Progenitor cell of endocrine pancreas (in vitro differentiated cells): ENCODE measurements at regions not wholly inside any gene's neighbourhood (a gene's known extent, or its start where the extent isn't known, plus 50 kb on each side); places are given as distances from the start of the nearest gene placed in this dataset.

ENCODE experiments used
- DNase-seq: peaks from one replicate; pipeline ENCODE4 v3.0.0; 2021; ENCODE audit warnings: low spot score; ENCODE audit not compliant: unreplicated experiment
- H3K27ac Mint-ChIP-seq: 2 replicates; pipeline ENCODE4 v1.8.0; 2021; ENCODE audit warnings: mild to moderate bottlenecking, moderate library complexity, mixed read lengths
- H3K27me3 Mint-ChIP-seq: 2 replicates; pipeline ENCODE4 v1.8.0; 2021; ENCODE audit warnings: mixed read lengths
- H3K36me3 Mint-ChIP-seq: 2 replicates; pipeline ENCODE4 v1.8.0; 2022; ENCODE audit warnings: mixed read lengths; ENCODE audit not compliant: insufficient read depth
- H3K4me1 Mint-ChIP-seq: 2 replicates; pipeline ENCODE4 v1.8.0; 2021; ENCODE audit warnings: low read depth, mixed read lengths
- H3K4me3 Mint-ChIP-seq: 2 replicates; pipeline ENCODE4 v1.8.0; 2021; ENCODE audit warnings: low read depth, mild to moderate bottlenecking, moderate library complexity, mixed read lengths
- H3K9me3 Mint-ChIP-seq: 2 replicates; pipeline ENCODE4 v1.8.0; 2021; ENCODE audit warnings: low read depth, mixed read lengths
- TF ChIP-seq, protein P1 (sequence below): fragments of 200-600 bp; sonication (generic); IDR thresholded peaks from one replicate; pipeline ENCODE4 v1.5.0; 2021; ENCODE audit warnings: antibody characterized with exemption, mild to moderate bottlenecking; ENCODE audit not compliant: unreplicated experiment

DNA sequence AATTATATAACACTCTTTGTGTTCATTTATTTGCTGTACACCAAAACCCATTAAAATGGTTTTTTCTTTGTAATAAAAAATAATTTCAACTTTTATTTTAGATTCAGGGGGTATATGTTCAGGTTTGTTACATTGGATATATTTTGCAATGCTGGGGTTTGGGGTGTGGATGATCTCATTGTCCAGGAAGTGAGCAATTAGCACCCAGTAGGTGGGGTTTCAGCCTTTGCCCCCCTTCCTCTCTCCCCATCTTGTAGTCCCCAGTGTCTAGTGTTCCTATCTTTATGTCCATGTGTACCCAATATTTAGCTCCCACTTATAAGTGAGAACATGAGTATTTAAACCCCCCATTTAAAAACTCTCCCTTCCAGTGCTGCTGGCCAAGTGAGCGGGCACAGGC is 184.6 kb downstream of the RHOU start:
- no peak for DNase-seq
- TF ChIP-seq, protein P1, sequence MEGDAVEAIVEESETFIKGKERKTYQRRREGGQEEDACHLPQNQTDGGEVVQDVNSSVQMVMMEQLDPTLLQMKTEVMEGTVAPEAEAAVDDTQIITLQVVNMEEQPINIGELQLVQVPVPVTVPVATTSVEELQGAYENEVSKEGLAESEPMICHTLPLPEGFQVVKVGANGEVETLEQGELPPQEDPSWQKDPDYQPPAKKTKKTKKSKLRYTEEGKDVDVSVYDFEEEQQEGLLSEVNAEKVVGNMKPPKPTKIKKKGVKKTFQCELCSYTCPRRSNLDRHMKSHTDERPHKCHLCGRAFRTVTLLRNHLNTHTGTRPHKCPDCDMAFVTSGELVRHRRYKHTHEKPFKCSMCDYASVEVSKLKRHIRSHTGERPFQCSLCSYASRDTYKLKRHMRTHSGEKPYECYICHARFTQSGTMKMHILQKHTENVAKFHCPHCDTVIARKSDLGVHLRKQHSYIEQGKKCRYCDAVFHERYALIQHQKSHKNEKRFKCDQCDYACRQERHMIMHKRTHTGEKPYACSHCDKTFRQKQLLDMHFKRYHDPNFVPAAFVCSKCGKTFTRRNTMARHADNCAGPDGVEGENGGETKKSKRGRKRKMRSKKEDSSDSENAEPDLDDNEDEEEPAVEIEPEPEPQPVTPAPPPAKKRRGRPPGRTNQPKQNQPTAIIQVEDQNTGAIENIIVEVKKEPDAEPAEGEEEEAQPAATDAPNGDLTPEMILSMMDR = no peak
- Mint-ChIP-seq H3K4me3 (no peak overlapping the region), H3K27me3 (peaks cover 11% of the 10 kb centered on the region), H3K27ac (no peak overlapping the region), H3K9me3 (no peaks in the 10 kb centered on the region), H3K4me1 (peaks cover 8% of the 10 kb centered on the region), H3K36me3 (no peaks in the 10 kb centered on the region)

DNA sequence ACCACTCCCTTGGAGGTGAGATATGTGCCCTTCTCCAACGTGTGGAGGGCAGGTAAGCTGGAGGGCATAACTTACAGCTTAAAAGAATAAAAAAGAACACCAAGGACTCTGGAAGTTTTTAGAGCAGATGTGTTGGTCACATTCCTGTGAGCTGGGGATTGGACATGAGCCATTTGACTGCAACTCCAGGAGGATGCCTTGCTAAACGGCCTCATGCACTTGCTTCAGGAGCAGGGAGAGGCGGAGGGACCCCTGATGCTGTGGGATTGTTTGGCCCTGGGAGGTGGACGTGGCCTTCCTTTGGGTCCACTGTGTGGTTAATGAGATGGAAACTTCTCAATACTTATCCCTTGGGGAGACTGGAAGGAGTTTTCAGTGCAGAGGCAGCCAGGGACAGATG is 185.6 kb downstream of the RHOU start:
- no peak overlapping the region for H3K4me3 Mint-ChIP-seq
- peaks cover 8% of the 10 kb centered on the region for H3K4me1 Mint-ChIP-seq
- TF ChIP-seq, protein P1 = no peak
- DNase-seq = no peak
- no peak overlapping the region for H3K27ac Mint-ChIP-seq
- H3K27me3 Mint-ChIP-seq = peaks cover 11% of the 10 kb centered on the region
- no peaks in the 10 kb centered on the region for H3K9me3 Mint-ChIP-seq
- no peaks in the 10 kb centered on the region for H3K36me3 Mint-ChIP-seq

DNA sequence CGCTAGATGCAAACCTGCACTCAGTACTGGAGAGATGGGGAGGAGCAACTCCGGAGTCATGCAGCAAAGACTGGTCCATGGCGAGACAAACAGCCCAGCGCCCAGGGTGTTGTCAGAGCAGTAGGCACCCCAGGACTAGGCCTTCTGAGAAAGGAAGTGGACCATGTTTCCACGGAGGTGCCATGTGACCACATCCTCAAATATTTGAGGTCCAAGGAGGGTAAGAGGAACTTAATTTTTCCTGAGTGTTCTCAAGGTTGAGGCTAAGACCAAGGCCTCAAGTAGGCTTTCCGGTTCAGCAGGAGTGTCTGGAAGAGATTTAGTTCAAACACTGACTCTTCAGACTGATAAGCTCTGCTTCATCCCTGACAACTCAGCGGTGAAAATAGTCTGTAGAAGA is 186.2 kb downstream of the RHOU start:
- no peak overlapping the region for H3K27ac Mint-ChIP-seq
- H3K9me3 Mint-ChIP-seq = no peaks in the 10 kb centered on the region
- peaks cover 8% of the 10 kb centered on the region for H3K4me1 Mint-ChIP-seq
- no peaks in the 10 kb centered on the region for H3K36me3 Mint-ChIP-seq
- no peak for DNase-seq
- TF ChIP-seq, protein P1 = no peak
- peaks cover 10% of the 10 kb centered on the region for H3K27me3 Mint-ChIP-seq
- no peak overlapping the region for H3K4me3 Mint-ChIP-seq

- TF ChIP-seq, protein P1 = no peak
- peaks cover 8% of the 10 kb centered on the region for H3K4me1 Mint-ChIP-seq
- H3K27me3 Mint-ChIP-seq = peaks cover 6% of the 10 kb centered on the region
- H3K9me3 Mint-ChIP-seq = no peaks in the 10 kb centered on the region
- no peak overlapping the region for H3K27ac Mint-ChIP-seq
- no peak for DNase-seq
- H3K4me3 Mint-ChIP-seq = no peak overlapping the region
- H3K36me3 Mint-ChIP-seq = no peaks in the 10 kb centered on the region
These were observed 187.6 kb downstream of the RHOU start for GRCh38 chr1:228922722-228923376.

DNA sequence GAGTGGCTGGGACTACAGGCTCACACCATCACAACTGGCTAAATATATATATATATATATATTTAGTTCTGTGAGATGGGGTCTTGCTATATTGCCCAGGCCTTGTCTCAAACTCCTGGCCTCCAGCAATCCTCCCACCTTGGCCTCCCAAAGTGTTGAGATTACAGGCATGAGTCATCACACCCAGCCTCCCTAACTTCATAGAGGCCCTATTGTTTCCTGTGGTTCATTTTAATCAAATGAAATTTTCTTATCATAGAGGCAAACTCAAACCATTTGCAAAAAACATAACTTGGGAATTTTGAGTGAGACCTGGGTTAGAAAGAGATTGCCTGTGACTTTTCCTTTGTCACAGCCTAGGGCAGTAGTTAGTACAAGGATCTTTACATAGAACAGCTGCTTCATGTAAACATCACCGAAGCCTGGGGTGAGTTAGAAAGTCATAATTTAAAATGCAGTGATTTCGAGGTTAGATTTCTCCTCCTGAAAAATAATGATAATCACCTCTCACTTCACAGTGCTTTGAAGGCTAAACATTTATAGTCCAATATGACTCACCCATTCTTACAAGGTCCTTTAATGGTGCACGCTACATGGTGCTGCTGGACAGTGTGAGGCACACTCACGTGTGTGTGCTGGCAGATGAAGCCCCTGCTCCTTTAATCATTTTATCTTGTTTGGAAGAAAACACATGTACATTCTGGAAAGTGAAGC is 188.9 kb downstream of the RHOU start:
- Mint-ChIP-seq H3K4me1 (no peaks in the 10 kb centered on the region), H3K27ac (no peak overlapping the region), H3K9me3 (no peaks in the 10 kb centered on the region), H3K27me3 (peaks cover 6% of the 10 kb centered on the region), H3K36me3 (no peaks in the 10 kb centered on the region), H3K4me3 (no peak overlapping the region)
- no peak for DNase-seq
- TF ChIP-seq, protein P1 = no peak
